GM18498 (cell line): ENCODE measurements at regions not wholly inside any gene's neighbourhood (a gene's known extent, or its start where the extent isn't known, plus 50 kb on each side); places are given as distances from the start of the nearest gene placed in this dataset.
A peak's percentile ranks its signal among the peaks of the same experiment; 100 is the strongest.

Experiments
- ATAC-seq: cut with Tn5 transposase; IDR thresholded peaks from one replicate; pipeline ENCODE4 v1.9.1; 2021; ENCODE audit warnings: mild to moderate bottlenecking, moderate library complexity; ENCODE audit not compliant: unreplicated experiment

- ATAC-seq, result no peak
Observed at GRCh38 chr3:116767726-116768125, 58.1 kb downstream of the TUSC7 start.

- ATAC-seq, result peak; percentile 100
Observed at GRCh38 chr3:116770815-116771450, 61.4 kb downstream of the TUSC7 start.

- ATAC-seq, result no peak
Observed at GRCh38 chr3:116776880-116777785, 67.6 kb downstream of the TUSC7 start.

- no peak for ATAC-seq
Observed at GRCh38 chr3:116785226-116785625, 75.6 kb downstream of the TUSC7 start.

GRCh38 chr3:116802651-116803050 lies 93.1 kb downstream of the TUSC7 start:
- ATAC-seq, result no peak

GRCh38 chr3:116806351-116806750 lies 96.8 kb downstream of the TUSC7 start:
- no peak for ATAC-seq

- ATAC-seq, result no peak
Observed at GRCh38 chr3:116808725-116809124, 99.1 kb downstream of the TUSC7 start.

- ATAC-seq, result no peak
Observed at GRCh38 chr3:116809208-116809607, 99.6 kb downstream of the TUSC7 start.

GRCh38 chr3:116811754-116812153 lies 102.2 kb downstream of the TUSC7 start:
- no peak for ATAC-seq

GRCh38 chr3:116812949-116813348 lies 103.4 kb downstream of the TUSC7 start:
- ATAC-seq, result no peak

GRCh38 chr3:116815321-116815720 lies 105.7 kb downstream of the TUSC7 start:
- no peak for ATAC-seq

GRCh38 chr3:116815831-116816588 lies 106.4 kb downstream of the TUSC7 start:
- no peak for ATAC-seq

GRCh38 chr3:116821371-116821770 lies 111.8 kb downstream of the TUSC7 start:
- no peak for ATAC-seq

- no peak for ATAC-seq
Observed at GRCh38 chr3:116824208-116824607, 114.6 kb downstream of the TUSC7 start.

- no peak for ATAC-seq
Observed at GRCh38 chr3:116833202-116833601, 123.6 kb downstream of the TUSC7 start.

- ATAC-seq, result no peak
Observed at GRCh38 chr3:116834816-116835215, 125.2 kb downstream of the TUSC7 start.

GRCh38 chr3:116835658-116836057 lies 126.1 kb downstream of the TUSC7 start:
- ATAC-seq, result no peak

GRCh38 chr3:116836286-116836685 lies 126.7 kb downstream of the TUSC7 start:
- ATAC-seq, result no peak

GRCh38 chr3:116837483-116837882 lies 127.9 kb downstream of the TUSC7 start:
- ATAC-seq, result no peak

- ATAC-seq, result no peak
Observed at GRCh38 chr3:116841003-116841735, 131.6 kb downstream of the TUSC7 start.
